GM19328 (cell line): ENCODE measurements at regions not wholly inside any gene's neighbourhood (a gene's known extent, or its start where the extent isn't known, plus 50 kb on each side); places are given as distances from the start of the nearest gene placed in this dataset.

ENCODE experiments used
- ATAC-seq: cut with Tn5 transposase; IDR thresholded peaks from one replicate; pipeline ENCODE4 v1.9.1; 2021; ENCODE audit warnings: mild to moderate bottlenecking, moderate library complexity; ENCODE audit not compliant: unreplicated experiment

DNA sequence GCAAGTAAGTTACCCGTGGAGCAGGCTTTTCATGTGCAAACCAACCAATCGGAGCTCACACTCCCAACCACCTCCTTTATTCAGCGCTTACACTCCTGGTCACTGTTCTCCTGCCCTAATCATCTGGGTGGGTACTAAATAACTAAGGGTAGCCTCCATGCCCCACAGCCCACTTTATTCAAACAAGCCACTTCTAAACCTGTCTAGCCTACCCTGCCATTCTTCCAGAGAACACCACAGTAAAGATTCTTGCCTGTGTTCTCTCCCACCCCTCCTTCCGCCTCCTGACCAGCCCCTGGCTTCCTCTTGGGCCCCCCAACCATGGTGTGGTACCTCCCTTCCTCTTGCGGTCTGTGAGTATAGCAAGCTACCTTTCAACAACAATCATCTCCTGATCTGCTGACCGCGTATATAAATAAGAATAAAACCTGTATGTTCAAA, 581.9 kb downstream of the VRK1 start:
- no peak for ATAC-seq

DNA sequence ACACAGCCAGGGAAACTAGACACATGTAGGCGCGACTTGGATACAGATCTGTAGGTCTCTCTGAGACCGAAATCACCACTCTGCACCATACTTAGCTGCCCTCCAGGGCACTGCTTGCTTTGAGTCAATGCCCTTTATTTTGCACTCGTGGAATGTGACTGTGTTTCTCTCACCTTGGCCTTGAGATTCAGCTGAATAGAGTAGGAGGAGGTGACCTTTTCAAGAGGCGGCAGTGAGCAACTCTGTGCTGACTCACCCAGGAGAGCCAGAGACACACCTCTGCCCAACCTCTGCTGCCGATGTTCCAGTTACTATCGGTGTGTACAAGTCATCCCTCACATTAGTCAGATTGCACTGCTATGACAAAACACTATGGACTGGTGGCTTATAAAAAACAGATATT, 583.4 kb downstream of the VRK1 start:
- no peak for ATAC-seq

DNA sequence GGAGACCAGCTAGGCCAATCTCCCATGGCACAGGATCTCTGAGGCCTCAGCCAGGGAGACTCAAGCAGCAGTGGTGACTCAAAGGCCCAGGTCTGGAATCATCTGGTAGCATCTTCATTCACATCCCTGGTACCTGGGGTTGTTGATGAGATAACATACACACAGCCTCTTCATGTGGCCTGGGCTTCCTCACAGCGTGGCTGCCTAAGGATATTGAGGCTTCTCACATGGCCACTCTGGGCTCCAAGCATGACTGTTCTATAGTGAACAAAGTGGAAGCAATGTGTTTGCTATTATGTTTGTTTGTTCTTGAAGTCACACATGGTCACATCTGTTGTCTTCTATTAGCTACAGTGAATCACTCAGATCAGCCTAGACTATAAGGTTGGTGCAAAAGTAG, 584.1 kb downstream of the VRK1 start:
- no peak for ATAC-seq

DNA sequence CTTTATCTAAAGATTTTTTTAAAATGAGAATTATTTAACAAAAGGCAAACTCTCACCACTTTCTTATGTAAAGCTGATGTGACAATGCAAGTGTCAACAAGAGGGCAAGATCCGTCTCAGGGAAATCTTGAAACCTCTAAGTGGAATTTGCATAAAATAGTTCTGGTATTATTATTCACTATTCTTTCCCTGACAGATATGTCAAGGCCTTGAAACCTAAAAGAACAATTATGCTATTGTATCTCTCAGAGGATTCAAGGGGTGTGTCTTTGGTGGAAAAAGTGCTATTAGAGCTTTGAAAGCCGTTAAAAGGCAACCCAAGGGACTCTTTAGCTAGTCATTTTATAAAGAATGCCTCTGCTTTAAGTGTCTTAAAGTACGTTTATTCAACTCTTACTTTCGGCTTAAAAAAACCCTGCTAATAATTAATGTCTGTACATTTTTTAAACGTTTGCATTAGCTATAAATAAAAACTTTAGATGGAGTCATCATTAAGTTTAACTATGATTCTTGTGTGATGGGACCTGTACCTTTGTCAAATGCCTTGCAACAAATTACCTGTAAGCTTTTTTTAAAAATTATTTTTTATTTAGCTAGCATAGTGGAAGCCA, 585.5 kb downstream of the VRK1 start:
- no peak for ATAC-seq

DNA sequence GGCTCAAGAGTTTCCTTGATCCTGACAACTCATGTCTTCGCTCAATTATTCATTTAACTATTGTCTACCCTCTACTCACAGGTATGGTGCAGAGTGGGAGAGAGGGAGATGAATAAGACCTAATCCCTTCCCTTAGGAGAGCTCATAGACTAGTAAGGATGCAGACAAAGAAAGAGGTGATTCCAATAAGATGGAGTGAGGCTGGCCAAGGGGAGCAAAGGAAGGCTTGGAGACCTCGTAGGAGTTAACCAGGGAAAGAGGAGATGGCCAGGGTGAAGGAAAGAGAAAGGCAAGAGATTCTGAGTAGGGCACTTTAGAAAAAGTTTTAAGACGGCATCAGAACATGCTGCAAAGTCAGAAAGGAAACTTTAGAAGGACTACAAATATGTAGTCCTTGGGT, 588.5 kb downstream of the VRK1 start:
- ATAC-seq = no peak

DNA sequence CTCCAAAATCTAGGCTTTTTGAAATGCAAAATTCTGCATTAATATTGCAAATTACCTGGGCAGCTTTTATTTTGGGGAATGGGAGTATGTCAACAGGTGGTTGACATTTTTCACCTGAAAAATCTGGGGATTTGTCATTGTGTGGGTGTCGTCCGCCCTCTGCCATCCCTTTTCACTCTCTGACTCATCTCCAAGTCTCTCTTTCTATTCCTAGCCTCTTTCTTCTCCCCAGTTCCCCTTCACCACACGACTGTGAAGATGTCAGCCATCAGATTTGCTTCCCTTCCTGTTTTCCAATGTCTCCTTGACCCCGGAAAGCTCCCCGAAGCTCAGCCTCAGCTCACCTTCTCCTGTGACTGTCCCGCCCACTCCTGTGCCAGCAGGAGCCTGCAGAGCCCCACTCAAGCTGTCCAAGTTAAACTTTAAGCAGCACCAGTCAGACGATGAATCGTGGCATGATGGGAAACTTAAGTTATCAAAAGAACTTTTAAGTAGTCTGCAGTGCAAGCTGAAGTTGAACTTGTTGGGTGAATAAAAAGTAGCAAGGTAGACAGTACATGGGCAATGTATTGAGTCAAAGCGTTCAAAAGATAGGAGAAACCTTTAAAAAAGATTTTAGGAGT, 590.2 kb downstream of the VRK1 start:
- no peak for ATAC-seq

DNA sequence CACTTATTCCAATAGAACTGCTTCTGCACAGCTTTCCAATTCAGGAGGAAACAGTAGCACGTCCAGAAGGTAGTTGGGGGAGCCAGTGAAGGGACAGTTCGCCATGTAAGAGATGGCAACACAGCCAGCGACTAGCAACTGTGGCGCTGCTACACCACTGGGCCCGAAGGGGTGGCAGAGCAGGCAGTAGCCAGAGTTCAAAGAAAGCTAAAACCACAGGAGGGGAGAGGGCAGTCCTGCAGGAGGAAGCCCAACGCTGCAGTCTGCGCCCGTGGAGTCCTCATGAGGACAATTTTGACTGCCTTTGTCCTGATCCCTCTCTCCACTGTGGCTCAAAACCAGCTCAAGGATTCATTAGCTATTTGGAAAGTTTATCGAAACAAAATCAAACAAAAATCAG, 591.2 kb downstream of the VRK1 start:
- no peak for ATAC-seq

DNA sequence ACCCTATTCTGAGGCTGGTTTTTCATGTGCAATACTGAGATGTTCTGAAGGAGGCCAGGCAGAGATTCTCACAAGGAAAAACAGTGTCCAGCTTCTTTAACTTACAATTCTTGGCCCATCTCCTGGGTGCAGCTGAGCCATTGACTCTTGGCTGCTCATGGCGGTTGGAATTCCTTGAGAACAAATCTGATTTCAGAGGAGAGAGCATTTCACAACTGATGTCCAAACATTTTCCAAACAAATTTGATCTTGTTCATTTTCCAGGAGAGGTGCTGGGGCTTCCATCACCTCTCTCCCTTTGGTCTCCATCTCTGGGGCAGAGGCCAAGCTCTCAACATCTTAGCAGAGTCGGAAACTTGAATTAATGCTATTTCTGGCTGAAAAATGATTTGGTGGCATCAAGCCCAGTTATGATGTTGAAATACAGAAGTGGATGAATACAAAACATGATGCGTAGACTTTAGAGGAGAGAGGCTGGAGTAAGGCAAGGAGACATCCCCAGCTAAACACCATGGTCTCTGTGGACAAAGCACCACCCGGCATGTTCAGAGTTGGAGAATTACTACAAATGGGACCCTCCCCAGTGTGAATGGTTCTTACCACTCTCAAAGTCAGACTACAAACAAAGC, 593.0 kb downstream of the VRK1 start:
- ATAC-seq = no peak

DNA sequence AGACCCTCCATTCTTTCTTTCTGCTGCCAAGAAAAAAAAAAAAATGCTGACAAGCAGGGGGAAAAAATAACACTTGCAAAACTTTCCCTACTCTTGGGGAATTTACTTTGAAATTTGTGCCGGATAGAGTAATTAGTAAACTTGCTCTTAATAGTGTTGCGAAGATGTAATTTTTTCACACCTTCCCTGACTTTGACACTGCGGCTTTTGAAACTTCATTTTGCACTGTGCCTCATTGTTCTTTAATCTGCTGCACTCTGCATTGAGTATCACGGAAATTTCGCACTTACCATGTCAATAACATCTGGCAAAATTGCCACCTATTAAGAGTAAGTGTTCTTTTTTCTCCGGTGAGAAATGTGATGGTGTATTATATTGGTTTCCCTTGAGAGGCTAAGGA, 596.1 kb downstream of the VRK1 start:
- no peak for ATAC-seq

DNA sequence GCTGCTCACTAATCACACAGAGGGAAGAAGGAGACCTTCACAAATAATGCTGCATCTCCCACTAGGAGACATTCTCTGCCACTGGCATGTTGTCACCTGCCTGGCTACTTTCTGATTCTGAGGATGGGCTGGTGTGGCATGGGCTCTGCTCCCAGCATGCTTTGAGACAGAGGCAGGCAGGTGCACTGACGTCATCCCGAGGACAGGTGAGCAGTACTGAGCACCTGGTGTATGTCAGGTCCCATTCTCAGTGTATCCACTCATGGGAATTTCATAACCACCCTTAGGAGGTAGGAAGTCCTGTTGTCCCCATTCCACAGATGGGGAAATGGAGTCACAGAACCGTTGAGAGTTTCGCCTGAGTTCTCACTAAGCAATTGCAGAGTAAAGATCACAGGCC, 597.9 kb downstream of the VRK1 start:
- no peak for ATAC-seq

DNA sequence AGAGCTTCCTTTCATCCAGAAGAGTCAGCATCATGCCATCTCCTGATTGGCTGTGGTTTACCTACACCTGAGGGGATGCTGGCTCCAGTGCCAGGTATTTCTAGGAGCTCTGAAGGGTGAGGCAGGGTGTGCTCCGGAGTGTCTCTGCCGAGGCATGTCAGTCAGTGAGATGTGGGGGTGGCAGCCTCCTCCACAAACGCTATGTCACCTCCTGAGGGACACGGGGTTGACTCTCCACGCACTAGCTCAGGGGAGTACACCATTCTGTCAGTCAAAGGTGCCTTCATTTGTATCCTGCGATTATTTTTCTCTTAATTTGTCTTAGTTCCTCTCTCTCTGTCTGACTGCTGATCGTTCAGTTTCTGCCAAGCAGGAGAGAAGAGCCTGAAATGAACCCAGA, 604.5 kb downstream of the VRK1 start:
- ATAC-seq = no peak

DNA sequence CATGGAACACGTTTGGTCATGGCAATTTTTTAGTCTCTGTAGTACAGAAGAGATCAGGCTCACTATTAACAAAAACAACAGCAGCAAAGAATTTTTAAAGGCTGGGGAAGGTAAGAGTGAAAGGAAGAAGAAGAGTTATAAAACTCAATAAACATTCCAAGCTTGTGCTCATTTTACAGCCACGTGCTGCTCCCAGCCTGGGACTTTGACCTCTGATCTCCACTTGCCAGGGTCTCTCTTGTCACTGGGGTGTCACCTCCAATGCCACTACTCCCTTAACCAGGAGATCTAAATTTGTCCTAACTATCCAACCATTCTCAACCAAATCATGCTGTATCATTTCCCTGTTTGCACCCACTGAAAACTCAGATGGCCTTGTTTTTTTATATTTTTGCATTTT, 605.1 kb downstream of the VRK1 start:
- ATAC-seq = no peak

DNA sequence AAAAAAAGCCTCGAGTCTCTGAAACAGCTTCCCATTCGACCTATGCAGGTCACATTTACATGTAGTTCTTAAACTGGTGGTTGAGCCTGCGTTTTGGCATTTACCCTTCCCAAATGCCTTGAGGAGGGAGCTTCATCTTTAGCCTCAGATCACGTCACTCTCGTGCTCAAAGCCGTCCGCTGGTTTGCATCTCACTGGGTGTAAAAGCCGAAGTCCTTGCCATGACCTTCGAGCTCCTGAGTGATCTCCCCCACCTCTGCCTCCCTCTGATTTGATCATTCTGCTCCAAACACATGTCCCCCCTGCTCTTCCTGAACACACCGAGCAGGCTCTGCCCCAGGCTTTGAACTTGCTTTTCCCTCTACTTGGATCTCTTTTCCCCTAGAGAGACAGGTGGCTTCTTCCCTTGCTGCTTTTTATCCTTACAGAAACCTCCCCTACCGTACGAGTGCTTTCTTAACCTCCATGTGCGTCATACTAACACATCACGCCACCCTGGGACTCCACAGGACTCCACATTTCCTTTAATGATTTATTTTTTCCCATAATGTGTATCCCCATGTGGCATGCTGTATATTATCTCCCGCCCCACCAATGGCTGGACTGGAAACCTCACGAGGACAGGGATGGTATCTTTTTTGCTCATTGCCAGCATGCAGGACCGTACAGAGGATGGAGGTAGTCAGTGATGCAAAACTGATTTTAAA, 610.7 kb downstream of the VRK1 start:
- no peak for ATAC-seq

DNA sequence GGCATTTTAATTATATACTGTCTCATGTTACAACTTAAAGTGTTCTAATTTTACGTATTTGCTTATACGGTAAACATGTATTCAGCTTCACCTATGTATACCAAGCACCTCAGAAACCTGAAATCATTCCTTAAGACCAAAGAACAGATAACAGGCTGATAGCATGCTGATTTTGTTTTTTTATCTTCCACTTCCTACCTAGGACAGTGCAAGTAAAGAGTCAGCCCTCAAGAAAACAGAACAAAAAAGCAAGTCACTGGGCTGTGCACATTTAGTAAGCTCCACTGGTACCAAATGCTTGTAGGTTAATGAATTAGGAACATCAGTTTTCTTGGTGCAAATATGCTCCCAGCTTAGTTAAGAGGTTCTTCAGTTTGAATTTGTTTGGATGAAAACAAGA, 611.3 kb downstream of the VRK1 start:
- ATAC-seq = no peak

DNA sequence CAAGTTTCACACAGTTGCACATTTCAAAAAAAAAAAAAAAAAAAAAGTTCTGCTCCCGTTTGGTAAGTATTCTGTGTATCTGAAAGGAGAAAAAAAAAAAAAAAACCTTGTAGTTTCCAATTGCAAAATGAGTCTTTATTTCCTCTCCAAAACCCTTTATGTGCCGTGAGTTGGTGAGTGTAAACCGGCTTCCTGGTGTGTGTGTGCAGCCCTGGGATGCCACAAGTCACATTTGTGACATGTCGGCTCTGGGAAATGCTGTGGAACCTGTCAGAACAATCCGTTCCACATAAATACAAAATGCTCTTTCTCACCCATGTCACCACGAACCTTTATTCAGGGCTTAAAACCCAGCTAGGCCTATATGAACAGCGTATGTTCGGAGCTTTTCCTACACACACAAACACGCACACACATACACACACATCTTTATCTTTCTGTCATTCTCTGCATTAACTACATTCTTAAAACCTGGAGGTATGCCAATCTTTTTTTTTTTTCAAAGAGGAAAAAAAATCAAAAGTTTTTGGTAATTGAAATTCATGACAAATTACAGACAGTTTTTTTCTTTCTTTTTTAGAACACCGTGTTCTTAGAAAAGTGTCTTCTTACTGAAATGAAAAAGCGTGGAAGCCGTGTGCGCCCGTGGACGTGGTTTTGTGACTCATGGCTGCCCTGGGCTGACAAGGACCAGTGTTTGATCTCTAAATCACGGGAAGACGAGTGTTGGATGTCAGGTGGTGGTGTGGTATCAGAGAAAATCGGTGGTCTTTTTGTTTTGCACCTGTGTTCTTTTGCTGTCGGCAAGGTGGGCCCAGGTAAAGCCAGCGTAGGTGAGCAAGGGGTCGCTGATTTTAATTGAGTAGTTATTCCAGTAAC, 612.0 kb downstream of the VRK1 start:
- ATAC-seq = no peak

DNA sequence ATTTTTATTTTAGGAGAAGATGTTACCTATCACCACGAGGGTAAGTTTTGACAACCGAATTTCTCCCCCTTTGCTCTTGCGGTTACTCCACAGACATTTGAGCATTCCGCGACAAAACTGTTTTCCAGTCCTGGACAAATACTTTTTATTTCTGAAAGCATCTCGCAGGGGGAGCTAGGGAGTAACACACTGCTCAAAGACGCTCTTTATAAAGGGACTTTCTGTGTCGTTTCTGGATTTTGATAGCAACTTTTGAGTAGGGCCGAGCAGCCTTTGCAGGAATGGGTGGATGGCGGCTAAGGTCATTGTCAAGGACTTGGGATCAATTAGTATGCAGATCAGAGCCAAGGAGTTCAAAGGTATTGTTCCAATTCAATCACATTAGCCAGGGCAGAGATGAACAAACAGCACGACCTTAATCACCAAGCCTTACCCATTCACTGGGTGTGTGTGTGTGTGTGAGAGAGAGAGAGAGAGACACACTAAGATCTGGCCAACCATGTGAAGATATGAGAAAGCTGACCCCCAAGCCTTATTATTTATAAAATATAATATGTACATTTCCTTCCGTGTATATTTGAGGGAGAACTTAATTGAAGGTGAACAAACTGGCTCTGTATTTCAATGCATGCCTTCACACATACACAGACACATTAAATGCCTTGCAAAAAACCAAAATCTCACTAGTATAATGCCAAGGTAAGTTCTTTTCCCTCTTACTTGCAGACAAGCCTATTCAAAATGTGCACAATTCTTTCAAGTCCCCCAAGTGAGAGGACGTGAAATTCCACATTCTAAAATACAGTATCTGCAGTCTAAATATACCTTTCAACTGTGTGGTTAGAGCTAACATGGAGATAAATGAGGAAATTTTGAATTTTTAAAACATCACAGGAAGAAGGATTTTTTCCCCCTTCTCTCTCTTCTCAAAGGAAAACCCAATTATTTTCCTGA, 613.8 kb downstream of the VRK1 start:
- ATAC-seq = no peak

DNA sequence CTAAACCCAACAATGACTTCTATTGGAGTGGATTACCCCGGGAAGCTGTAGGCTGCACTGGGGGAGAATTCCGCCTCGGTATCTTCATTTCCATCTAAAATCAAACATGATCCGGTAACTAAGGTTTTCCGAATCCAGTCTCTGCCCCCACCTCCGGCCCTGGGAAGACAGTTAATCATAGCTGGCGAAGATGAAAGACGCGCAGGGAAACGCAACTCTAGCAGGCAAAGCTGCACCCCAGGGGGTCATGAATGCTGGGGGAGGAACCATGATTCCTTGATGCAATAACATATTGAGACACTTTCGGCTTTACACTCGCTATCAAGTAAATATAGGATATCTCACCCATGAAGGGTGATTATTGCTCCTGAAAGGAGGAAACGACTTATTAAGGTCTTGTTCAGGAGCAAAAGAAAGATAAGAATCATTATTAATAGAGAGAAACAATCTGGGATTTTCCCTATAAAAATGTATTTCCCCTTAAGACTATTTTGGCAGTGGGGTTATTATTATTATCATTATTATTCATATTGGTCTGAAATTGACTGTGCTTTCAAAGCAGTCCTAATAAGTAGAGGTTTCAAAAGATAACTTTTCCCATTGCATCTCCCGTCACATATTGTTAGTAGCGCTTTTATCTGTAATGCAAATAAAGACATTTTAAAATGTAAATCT, 614.9 kb downstream of the VRK1 start:
- ATAC-seq = no peak

DNA sequence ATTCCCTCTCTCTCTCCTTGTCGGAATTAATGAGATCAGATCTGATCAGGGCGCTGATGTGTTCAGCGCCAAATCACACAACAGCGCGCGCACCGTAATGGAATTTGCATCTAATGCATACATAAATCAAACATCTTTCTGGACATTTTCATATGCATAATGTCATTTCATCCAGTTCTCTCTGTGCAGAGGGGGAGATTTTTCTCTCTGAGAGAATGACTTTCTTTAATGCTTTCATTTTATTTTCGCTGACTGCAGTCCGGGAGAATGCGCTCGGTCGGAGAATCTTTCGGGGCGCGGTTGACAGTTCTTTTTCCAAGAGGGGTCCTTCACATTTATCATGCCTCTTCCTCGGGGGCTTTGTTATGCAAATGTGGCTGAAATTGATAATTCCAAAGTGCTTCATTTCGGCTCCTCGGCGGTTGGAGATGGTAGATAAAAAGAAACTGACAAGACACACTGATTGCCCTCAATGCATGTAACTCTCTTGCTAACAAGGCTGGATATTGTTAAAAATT, 615.9 kb downstream of the VRK1 start:
- ATAC-seq = no peak
